ENCODE measurements at regions not wholly inside any gene's neighbourhood (a gene's known extent, or its start where the extent isn't known, plus 50 kb on each side); places are given as distances from the start of the nearest gene placed in this dataset.
A peak's percentile ranks its signal among the peaks of the same experiment; 100 is the strongest.

GRCh38 chr9:109963079-109963478 lies 183.1 kb downstream of the PALM2AKAP2 start:
- TF ChIP-seq CTCF (IDR thresholded peaks at IDR 0.05; ENCODE audit: control extremely low read depth, extremely low read depth): no peak
- Histone ChIP-seq H3K27ac (ENCODE audit: low read depth in 1 of 2, low read length in 1 of 2) (no peak overlapping the region), H3K9ac (ENCODE audit: insufficient read depth in 1 of 2, low read length in 2 of 2) (no peak overlapping the region), H3K9me3 (ENCODE audit: control insufficient read depth in 4 of 4, insufficient read depth in 3 of 4, low read length in 3 of 4) (no peaks in the 10 kb centered on the region), H3K4me1 (ENCODE audit: control insufficient read depth in 5 of 5, insufficient read depth in 5 of 5, low read length in 5 of 5) (peaks cover 0 to 14% (median 5%) of the 10 kb centered on the region in 5 donors), H3K36me3 (ENCODE audit: control insufficient read depth in 4 of 4, insufficient read depth in 4 of 4, low read length in 4 of 4) (no peaks in the 10 kb centered on the region), H3K27me3 (ENCODE audit: control insufficient read depth in 3 of 3, insufficient read depth in 3 of 3, low read length in 2 of 3) (no peaks in the 10 kb centered on the region), H3K4me3 (no peak overlapping the region)
- WGBS, 2 donors: 51 to 56% methylated on average over 2 of the region's 2 CpGs
- ATAC-seq (ENCODE audit: insufficient read depth, low FRiP score) (no peak), DNase-seq (no peak)

GRCh38 chr9:109966643-109967368 lies 186.8 kb downstream of the PALM2AKAP2 start:
- ATAC-seq (ENCODE audit: insufficient read depth, low FRiP score): no peak
- WGBS, 2 donors: 83 to 86% methylated on average over 13 of the region's 13 CpGs

DNA sequence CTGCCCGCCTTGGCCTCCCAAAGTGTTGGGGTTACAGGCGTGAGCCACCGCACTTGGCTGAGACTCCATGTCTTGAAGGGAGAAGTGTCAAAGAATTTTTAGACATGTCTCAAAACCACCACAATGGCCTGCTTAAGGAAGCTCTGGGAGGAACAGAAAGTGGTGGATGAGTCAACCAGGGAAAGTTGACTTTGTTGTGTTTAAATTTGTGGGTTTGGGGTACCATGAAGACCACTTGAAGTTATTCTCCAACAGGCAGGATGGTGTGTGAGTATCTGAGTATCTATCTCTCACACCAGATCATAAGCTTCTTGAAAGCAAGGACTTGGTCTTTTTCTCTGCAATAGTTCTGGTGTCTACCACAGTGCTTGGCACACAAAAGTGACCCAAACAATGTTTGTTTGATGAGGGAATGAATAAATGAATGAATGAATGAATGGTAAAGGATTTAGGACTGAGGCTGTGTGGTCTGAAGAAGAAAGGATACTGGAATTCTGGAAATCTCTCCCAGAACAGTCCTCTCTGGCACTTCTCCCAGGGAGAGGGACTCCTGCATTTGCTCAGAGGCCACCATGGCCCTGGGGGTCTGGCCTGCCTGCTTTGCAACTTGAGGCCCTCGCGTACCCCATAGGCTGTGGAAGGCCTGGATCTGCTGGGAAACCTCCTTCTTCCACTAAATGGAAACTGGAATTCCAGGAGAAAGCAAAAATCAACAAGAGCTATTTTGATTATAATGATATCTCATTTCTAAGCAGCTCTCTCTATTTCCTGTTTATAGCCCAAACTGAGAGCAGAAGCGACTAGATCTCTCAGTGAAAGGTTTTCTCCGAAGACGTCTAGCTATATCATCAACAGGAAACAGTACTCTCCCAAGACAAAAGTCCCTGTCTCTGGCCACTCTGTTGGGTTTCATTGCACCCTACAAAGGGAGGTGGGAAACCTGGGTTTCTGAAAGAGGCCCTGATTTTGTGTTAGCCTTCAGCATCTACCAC lies 187.9 kb downstream of the PALM2AKAP2 start:
- peaks cover 0 to 6% (median 0%) of the 10 kb centered on the region in 4 donors for H3K36me3 ChIP-seq (ENCODE audit: control insufficient read depth in 4 of 4, insufficient read depth in 4 of 4, low read length in 4 of 4)
- DNase-seq: peak; percentile 38 to 78 (median 52)
- TF ChIP-seq CTCF (IDR thresholded peaks at IDR 0.05; ENCODE audit: control extremely low read depth, extremely low read depth): no peak
- WGBS, 2 donors: 57 to 62% methylated on average over 8 of the region's 8 CpGs
- H3K4me3 ChIP-seq: no peak overlapping the region
- peak overlapping the region in 1 of 2 donors; percentile 23 for H3K9ac ChIP-seq (ENCODE audit: insufficient read depth in 1 of 2, low read length in 2 of 2)
- peaks cover 0 to 20% (median 8%) of the 10 kb centered on the region in 5 donors for H3K4me1 ChIP-seq (ENCODE audit: control insufficient read depth in 5 of 5, insufficient read depth in 5 of 5, low read length in 5 of 5)
- H3K27ac ChIP-seq (ENCODE audit: low read depth in 1 of 2, low read length in 1 of 2): peak overlapping the region in 1 of 2 donors; percentile 59
- H3K27me3 ChIP-seq (ENCODE audit: control insufficient read depth in 3 of 3, insufficient read depth in 3 of 3, low read length in 2 of 3): no peaks in the 10 kb centered on the region
- ATAC-seq (ENCODE audit: insufficient read depth, low FRiP score): no peak
- no peaks in the 10 kb centered on the region for H3K9me3 ChIP-seq (ENCODE audit: control insufficient read depth in 4 of 4, insufficient read depth in 3 of 4, low read length in 3 of 4)

More at GRCh38 chr9:109966643-109967368, 186.8 kb downstream of the PALM2AKAP2 start:
- Histone ChIP-seq H3K4me3 (no peak overlapping the region), H3K4me1 (ENCODE audit: control insufficient read depth in 5 of 5, insufficient read depth in 5 of 5, low read length in 5 of 5) (peaks cover 0 to 20% (median 8%) of the 10 kb centered on the region in 5 donors), H3K9ac (ENCODE audit: insufficient read depth in 1 of 2, low read length in 2 of 2) (no peak overlapping the region), H3K36me3 (ENCODE audit: control insufficient read depth in 4 of 4, insufficient read depth in 4 of 4, low read length in 4 of 4) (no peaks in the 10 kb centered on the region), H3K27me3 (ENCODE audit: control insufficient read depth in 3 of 3, insufficient read depth in 3 of 3, low read length in 2 of 3) (no peaks in the 10 kb centered on the region), H3K27ac (ENCODE audit: low read depth in 1 of 2, low read length in 1 of 2) (peak overlapping the region in 1 of 2 donors; percentile 38), H3K9me3 (ENCODE audit: control insufficient read depth in 4 of 4, insufficient read depth in 3 of 4, low read length in 3 of 4) (no peaks in the 10 kb centered on the region)
- DNase-seq: no peak
- no peak for TF ChIP-seq CTCF (IDR thresholded peaks at IDR 0.05; ENCODE audit: control extremely low read depth, extremely low read depth)

Measured in lung (tissue), 11 donors.